C4-2B (cell line): ENCODE measurements at regions not wholly inside any gene's neighbourhood (a gene's known extent, or its start where the extent isn't known, plus 50 kb on each side); places are given as distances from the start of the nearest gene placed in this dataset.

ENCODE experiments used
- H3K27ac ChIP-seq: fragments of 450-650 bp; 2 replicates; pipeline ENCODE4 v1.5.1; 2017
- CTCF ChIP-seq: fragments of 450-650 bp; conservative IDR thresholded peaks from 2 replicates; pipeline ENCODE4 v1.5.1; 2017; ENCODE audit warnings: mild to moderate bottlenecking
- ZFX ChIP-seq: fragments of 450-650 bp; IDR thresholded peaks from 2 replicates; pipeline ENCODE4 v1.6.1; 2017

DNA sequence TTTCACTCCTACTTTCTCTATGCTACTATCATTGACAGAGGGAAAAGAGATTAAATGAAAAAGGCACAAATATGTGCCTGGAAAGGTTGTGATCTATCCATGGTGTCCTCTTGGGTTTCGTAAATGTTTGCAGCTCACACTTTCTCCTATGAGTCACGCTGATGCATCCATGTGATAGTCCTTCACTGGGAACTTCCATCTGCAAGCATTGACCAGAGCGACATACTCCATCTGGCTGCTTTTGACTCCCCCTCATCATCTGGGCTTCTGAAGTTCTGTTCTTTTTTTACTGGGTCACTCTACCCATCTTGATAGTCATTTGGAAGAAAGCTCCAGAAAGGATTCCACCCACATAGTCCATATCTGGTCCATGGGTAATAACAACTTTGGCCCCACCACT, 84.7 kb upstream of the NDST3 start:
- no peak overlapping the region for H3K27ac ChIP-seq
- TF ChIP-seq CTCF = no peak
- no peak for TF ChIP-seq ZFX

- TF ChIP-seq ZFX = no peak
- no peak for TF ChIP-seq CTCF
- no peak overlapping the region for H3K27ac ChIP-seq
These were observed 76.7 kb upstream of the NDST3 start for GRCh38 chr4:117957571-117957970.

DNA sequence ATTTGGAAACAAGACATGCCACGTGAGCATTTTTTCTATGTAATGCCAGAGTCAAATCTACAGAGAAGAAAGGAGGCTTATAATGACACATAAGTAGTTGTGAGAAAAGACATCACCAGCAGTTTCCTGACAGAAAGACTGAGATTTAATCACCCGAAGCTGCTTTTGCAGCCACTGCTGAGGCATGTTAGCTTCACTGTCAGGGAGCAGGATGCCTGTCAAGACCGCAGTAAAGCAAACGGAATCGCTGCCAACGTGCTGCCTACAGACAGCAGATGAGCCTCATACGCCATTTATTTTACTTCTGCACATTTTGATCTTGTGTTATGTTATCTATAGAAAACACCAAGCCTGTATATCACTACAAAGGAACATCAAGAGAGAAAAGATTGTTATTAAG, 68.7 kb upstream of the NDST3 start:
- H3K27ac ChIP-seq = no peak overlapping the region
- TF ChIP-seq ZFX = no peak
- no peak for TF ChIP-seq CTCF

- TF ChIP-seq ZFX = no peak
- no peak for TF ChIP-seq CTCF
- H3K27ac ChIP-seq = no peak overlapping the region
These were observed 65.7 kb upstream of the NDST3 start for GRCh38 chr4:117968606-117969005.

GRCh38 chr4:117971403-117971802, 62.9 kb upstream of the NDST3 start:
- TF ChIP-seq CTCF = no peak
- TF ChIP-seq ZFX = no peak
- H3K27ac ChIP-seq = no peak overlapping the region

DNA sequence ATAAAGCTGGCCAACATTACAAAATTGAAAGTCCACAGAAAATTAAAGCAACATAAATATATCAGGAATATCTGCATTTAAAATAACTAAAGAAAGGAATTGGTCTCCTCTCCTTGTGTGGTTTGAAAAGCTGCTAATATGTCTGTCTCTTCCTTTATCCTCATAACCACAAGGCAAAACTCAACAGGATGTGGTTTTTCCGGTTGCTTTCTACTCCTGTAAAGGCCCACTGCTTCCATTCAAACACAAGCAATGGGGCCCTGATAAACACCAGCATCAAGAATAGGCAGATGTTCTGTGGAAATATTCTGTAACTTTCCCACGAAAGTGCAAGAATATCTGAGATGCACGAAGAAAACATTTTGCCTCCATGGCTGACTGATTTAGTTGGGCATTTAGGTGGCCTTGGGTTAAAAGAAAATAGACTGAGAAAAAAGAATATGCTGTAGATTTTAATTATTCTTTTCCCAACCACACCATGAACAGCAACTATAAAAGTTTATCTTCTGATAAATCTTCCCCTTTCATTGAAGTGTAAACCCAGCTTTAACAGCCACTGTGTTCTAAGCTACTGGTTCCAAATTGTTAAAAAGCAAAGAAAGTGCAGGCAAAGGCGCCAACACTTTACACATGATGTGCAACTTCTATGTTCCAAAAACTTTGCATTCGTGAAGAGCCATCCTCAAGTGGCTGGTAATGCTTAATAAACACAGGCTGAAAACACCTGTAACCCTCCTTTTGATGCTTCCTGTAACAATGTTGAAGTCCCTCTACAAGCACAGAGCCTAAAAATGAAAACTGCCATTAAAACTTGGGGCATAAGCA, 50.5 kb upstream of the NDST3 start:
- TF ChIP-seq ZFX (no peak), CTCF (no peak)
- no peak overlapping the region for H3K27ac ChIP-seq

GRCh38 chr4:117984366-117984680, 50.0 kb upstream of the NDST3 start:
- H3K27ac ChIP-seq = no peak overlapping the region
- TF ChIP-seq CTCF (no peak), ZFX (no peak)
